ENCODE measurements at regions not wholly inside any gene's neighbourhood (a gene's known extent, or its start where the extent isn't known, plus 50 kb on each side); places are given as distances from the start of the nearest gene placed in this dataset.

DNA sequence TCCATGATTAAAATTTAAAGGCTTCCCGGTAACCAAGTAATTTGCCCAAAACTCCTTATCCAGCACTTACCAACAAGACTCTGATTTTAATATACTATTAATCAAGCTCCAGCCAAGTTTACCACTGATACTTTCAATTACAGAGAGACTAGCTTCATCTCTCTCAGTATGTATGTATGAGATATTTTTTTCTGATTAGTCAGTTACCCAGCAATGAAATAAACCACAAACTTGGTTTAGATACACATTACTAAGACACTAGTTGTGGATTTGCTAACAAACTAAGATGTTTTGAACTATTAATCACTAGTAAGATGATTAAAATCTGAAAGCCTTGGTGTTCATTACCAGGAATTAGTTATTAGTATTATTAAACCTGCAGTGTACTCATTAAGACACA, 1272.2 kb upstream of the ACVR2A start:
- TF ChIP-seq, protein P1, sequence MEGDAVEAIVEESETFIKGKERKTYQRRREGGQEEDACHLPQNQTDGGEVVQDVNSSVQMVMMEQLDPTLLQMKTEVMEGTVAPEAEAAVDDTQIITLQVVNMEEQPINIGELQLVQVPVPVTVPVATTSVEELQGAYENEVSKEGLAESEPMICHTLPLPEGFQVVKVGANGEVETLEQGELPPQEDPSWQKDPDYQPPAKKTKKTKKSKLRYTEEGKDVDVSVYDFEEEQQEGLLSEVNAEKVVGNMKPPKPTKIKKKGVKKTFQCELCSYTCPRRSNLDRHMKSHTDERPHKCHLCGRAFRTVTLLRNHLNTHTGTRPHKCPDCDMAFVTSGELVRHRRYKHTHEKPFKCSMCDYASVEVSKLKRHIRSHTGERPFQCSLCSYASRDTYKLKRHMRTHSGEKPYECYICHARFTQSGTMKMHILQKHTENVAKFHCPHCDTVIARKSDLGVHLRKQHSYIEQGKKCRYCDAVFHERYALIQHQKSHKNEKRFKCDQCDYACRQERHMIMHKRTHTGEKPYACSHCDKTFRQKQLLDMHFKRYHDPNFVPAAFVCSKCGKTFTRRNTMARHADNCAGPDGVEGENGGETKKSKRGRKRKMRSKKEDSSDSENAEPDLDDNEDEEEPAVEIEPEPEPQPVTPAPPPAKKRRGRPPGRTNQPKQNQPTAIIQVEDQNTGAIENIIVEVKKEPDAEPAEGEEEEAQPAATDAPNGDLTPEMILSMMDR (IDR thresholded peaks at IDR 0.05): no peak
- no peak for TF ChIP-seq POLR2A (IDR thresholded peaks at IDR 0.05)
- Histone ChIP-seq H3K9me3 (replicated peaks in 1 of 3) (no peaks in the 10 kb centered on the region), H3K27me3 (no peaks in the 10 kb centered on the region), H3K27ac (no peak overlapping the region), H3K4me3 (no peak overlapping the region), H3K36me3 (replicated peaks in 1 of 2) (no peaks in the 10 kb centered on the region), H3K4me1 (replicated peaks in 1 of 2) (peaks cover 0 to 4% of the 10 kb centered on the region in 2 donors)
- intact Hi-C loops (cut with DNase I): no loop called here
- 67 to 83% (median 77%) methylated on average over 1 of the region's 1 CpG for WGBS, 4 donors
- no peak for DNase-seq

DNA sequence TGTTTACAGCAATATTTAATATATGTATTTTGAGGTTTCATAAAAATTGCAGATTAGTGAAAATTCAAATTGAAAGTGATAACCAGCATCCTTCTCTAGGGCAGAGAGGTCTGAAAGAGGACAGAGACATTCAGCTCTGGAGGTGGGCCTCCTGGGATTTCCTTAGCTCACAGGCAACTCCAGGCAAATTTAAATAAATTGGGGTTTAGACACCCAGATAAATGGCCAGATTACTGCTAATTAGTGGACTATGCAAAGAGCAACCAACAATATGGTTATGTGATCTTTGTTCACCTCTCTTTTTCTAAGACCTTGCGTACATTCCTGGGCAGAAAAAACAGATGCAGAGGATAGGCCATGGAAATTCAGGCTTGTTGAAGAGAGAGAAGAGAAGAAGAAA, 1282.8 kb upstream of the ACVR2A start:
- Histone ChIP-seq H3K27me3 (no peaks in the 10 kb centered on the region), H3K27ac (no peak overlapping the region), H3K4me3 (no peak overlapping the region), H3K4me1 (replicated peaks in 1 of 2) (no peaks in the 10 kb centered on the region), H3K36me3 (replicated peaks in 1 of 2) (no peaks in the 10 kb centered on the region), H3K9me3 (replicated peaks in 1 of 3) (no peaks in the 10 kb centered on the region)
- intact Hi-C loops (cut with DNase I): no loop called here
- no peak for DNase-seq
- TF ChIP-seq, protein P1 (IDR thresholded peaks at IDR 0.05): no peak
- TF ChIP-seq POLR2A (IDR thresholded peaks at IDR 0.05): no peak
- WGBS, 4 donors: 88 to 100% (median 91%) methylated on average over 1 of the region's 1 CpG

DNA sequence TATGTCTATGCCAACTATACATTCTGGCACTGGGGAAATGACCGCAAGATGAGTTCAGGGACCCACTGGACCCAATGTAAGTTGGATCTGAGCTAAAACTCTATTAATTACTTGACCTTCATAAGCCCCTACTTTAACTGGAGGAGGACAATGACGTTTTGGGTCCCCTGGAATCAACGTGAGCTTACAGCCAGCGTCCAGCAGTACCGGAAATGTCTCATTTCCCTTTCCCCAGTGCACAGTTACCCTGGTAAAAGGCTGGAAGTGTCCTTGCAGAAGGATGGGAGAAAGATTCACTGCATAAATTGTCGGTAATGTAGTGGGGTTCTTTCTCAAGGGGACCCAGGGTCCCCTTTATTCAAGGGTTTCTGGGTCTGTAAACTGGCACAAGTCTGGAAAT, 1297.6 kb upstream of the ACVR2A start:
- no peak overlapping the region for H3K4me3 ChIP-seq
- H3K36me3 ChIP-seq (replicated peaks in 1 of 2): no peaks in the 10 kb centered on the region
- TF ChIP-seq POLR2A (IDR thresholded peaks at IDR 0.05): no peak
- TF ChIP-seq, protein P1 (IDR thresholded peaks at IDR 0.05): no peak
- H3K9me3 ChIP-seq (replicated peaks in 1 of 3): no peaks in the 10 kb centered on the region
- intact Hi-C loops (cut with DNase I): no loop called here
- no peaks in the 10 kb centered on the region for H3K4me1 ChIP-seq (replicated peaks in 1 of 2)
- H3K27me3 ChIP-seq: no peaks in the 10 kb centered on the region
- WGBS, 4 donors: 66 to 83% (median 81%) methylated on average over 5 to 6 of the region's 6 CpGs
- H3K27ac ChIP-seq: no peak overlapping the region
- DNase-seq: no peak

GRCh38 chr2:146544701-146545100, 1300.1 kb upstream of the ACVR2A start:
- no peak for DNase-seq
- Histone ChIP-seq H3K9me3 (replicated peaks in 1 of 3) (no peaks in the 10 kb centered on the region), H3K27me3 (no peaks in the 10 kb centered on the region), H3K36me3 (replicated peaks in 1 of 2) (no peaks in the 10 kb centered on the region), H3K27ac (no peak overlapping the region), H3K4me1 (replicated peaks in 1 of 2) (no peaks in the 10 kb centered on the region), H3K4me3 (no peak overlapping the region)
- intact Hi-C loops (cut with DNase I): no loop called here
- TF ChIP-seq, protein P1 (IDR thresholded peaks at IDR 0.05): no peak
- no peak for TF ChIP-seq POLR2A (IDR thresholded peaks at IDR 0.05)
- 78 to 89% (median 82%) methylated on average over 5 of the region's 5 CpGs for WGBS, 4 donors
